H9 (cell line): ENCODE measurements at regions not wholly inside any gene's neighbourhood (a gene's known extent, or its start where the extent isn't known, plus 50 kb on each side); places are given as distances from the start of the nearest gene placed in this dataset.

Source experiments
- DNase-seq: peaks from one replicate; pipeline ENCODE4 v3.0.0-alpha.2; 2017
- H2AFZ ChIP-seq: one replicate; pipeline ENCODE4 v1.6.1; 2013; ENCODE audit warnings: mild to moderate bottlenecking, low read length, control low read depth, moderate library complexity
- H2AK5ac ChIP-seq: 2 replicates; pipeline ENCODE4 v1.6.1; 2013; ENCODE audit warnings: low read length, control low read depth, mixed read lengths; ENCODE audit not compliant: insufficient read length
- H2BK120ac ChIP-seq: one replicate; pipeline ENCODE4 v1.6.1; 2013; ENCODE audit warnings: low read depth, mild to moderate bottlenecking, low read length, control low read depth, inconsistent platforms; ENCODE audit not compliant: poor library complexity, severe bottlenecking
- H2BK12ac ChIP-seq: 2 replicates; pipeline ENCODE4 v1.6.1; 2013; ENCODE audit warnings: low read length, control low read depth, mixed read lengths, low read depth; ENCODE audit not compliant: insufficient read length
- H2BK15ac ChIP-seq: 2 replicates; pipeline ENCODE4 v1.6.1; 2013; ENCODE audit warnings: low read depth, low read length, control low read depth
- H2BK20ac ChIP-seq: one replicate; pipeline ENCODE4 v1.6.1; 2013; ENCODE audit warnings: low read depth, mild to moderate bottlenecking, low read length, control low read depth, inconsistent platforms; ENCODE audit not compliant: poor library complexity, severe bottlenecking
- H2BK5ac ChIP-seq: 2 replicates; pipeline ENCODE4 v1.6.1; 2013; ENCODE audit warnings: low read length, control low read depth, mixed read lengths; ENCODE audit not compliant: insufficient read length
- H3K14ac ChIP-seq: 2 replicates; pipeline ENCODE4 v1.6.1; 2013; ENCODE audit warnings: low read length, control low read depth; ENCODE audit not compliant: insufficient read depth
- H3K18ac ChIP-seq: 2 replicates; pipeline ENCODE4 v1.6.1; 2013; ENCODE audit warnings: low read depth, mild to moderate bottlenecking, mixed read lengths, low read length, control low read depth; ENCODE audit not compliant: insufficient read length
- H3K23ac ChIP-seq: 2 replicates; pipeline ENCODE4 v1.6.1; 2013; ENCODE audit warnings: low read length, control low read depth, mixed read lengths, low read depth; ENCODE audit not compliant: insufficient read length
- H3K23me2 ChIP-seq: 2 replicates; pipeline ENCODE4 v1.6.1; 2013; ENCODE audit warnings: low read depth, mild to moderate bottlenecking, mixed read lengths, low read length, control low read depth; ENCODE audit not compliant: insufficient read length, poor library complexity, severe bottlenecking
- H3K27ac ChIP-seq: 2 replicates; pipeline ENCODE4 v1.5.1; 2013; ENCODE audit warnings: low read length, control low read depth, mixed read lengths, low read depth; ENCODE audit not compliant: insufficient read length
- H3K27me3 ChIP-seq: 2 replicates; pipeline ENCODE4 v1.6.1; 2013; ENCODE audit warnings: low read length, control low read depth, inconsistent platforms; ENCODE audit not compliant: insufficient read depth
- H3K4ac ChIP-seq: 2 replicates; pipeline ENCODE4 v1.6.1; 2013; ENCODE audit warnings: low read depth, mild to moderate bottlenecking, control low read depth, inconsistent platforms, low read length, moderate library complexity
- H3K4me1 ChIP-seq: 2 replicates; pipeline ENCODE4 v1.6.1; 2013; ENCODE audit warnings: low read length, control low read depth, inconsistent platforms; ENCODE audit not compliant: insufficient read depth
- H3K4me2 ChIP-seq: 2 replicates; pipeline ENCODE4 v1.6.1; 2013; ENCODE audit warnings: low read length, control low read depth, mixed read lengths; ENCODE audit not compliant: insufficient read length, insufficient read depth
- H3K56ac ChIP-seq: 2 replicates; pipeline ENCODE4 v1.6.1; 2013; ENCODE audit warnings: low read depth, mild to moderate bottlenecking, mixed read lengths, low read length, control low read depth; ENCODE audit not compliant: insufficient read length
- H3K79me1 ChIP-seq: 2 replicates; pipeline ENCODE4 v1.6.1; 2013; ENCODE audit warnings: low read depth, mild to moderate bottlenecking, moderate library complexity, low read length, control low read depth, inconsistent platforms; ENCODE audit not compliant: insufficient read depth, poor library complexity, severe bottlenecking
- H3K79me2 ChIP-seq: 2 replicates; pipeline ENCODE4 v1.6.1; 2013; ENCODE audit warnings: low read length, control low read depth, inconsistent platforms; ENCODE audit not compliant: insufficient read depth
- H3K9ac ChIP-seq: 2 replicates; pipeline ENCODE4 v1.6.1; 2013; ENCODE audit warnings: low read length, control low read depth, mixed read lengths; ENCODE audit not compliant: insufficient read length; ENCODE audit errors: extremely low read depth
- H3K9me3 ChIP-seq: one replicate; pipeline ENCODE4 v1.6.1; 2013; ENCODE audit warnings: low read depth, low read length, inconsistent platforms; ENCODE audit not compliant: control insufficient read depth
- H3T11ph ChIP-seq: one replicate; pipeline ENCODE4 v1.6.1; 2013; ENCODE audit warnings: mild to moderate bottlenecking, low read length, control low read depth, inconsistent platforms
- H4K20me1 ChIP-seq: one replicate; pipeline ENCODE4 v1.6.1; 2013; ENCODE audit not compliant: control insufficient read depth, insufficient read length, insufficient read depth
- H4K5ac ChIP-seq: 2 replicates; pipeline ENCODE4 v1.6.1; 2013; ENCODE audit warnings: low read depth, mild to moderate bottlenecking, mixed read lengths, low read length, control low read depth; ENCODE audit not compliant: insufficient read length
- H4K8ac ChIP-seq: replicated peaks from 2 replicates; pipeline ENCODE4 v1.6.1; 2013; ENCODE audit warnings: low read length, control low read depth, mixed read lengths, low read depth; ENCODE audit not compliant: insufficient read length
- H4K91ac ChIP-seq: 2 replicates; pipeline ENCODE4 v1.6.1; 2013; ENCODE audit warnings: low read depth, mild to moderate bottlenecking, moderate library complexity, mixed read lengths, low read length, control low read depth; ENCODE audit not compliant: insufficient read length
- H3K27ac Mint-ChIP-seq, 3 experiments: 2 replicates in 2 of 3; 3 replicates in 1 of 3; pipeline ENCODE4 v1.8.0; 2020 to 2021; ENCODE audit warnings: mixed read lengths in 3 of 3, mild to moderate bottlenecking in 1 of 3, moderate library complexity in 1 of 3
- H3K27me3 Mint-ChIP-seq: 2 replicates; pipeline ENCODE4 v1.8.0; 2021; ENCODE audit warnings: low read depth, mild to moderate bottlenecking, moderate library complexity, mixed read lengths
- H3K36me3 Mint-ChIP-seq, 3 experiments: 2 replicates in 2 of 3; 3 replicates in 1 of 3; pipeline ENCODE4 v1.8.0; 2020 to 2021; ENCODE audit warnings: low read depth in 3 of 3, mixed read lengths in 3 of 3; ENCODE audit not compliant: insufficient read depth in 1 of 3
- H3K4me1 Mint-ChIP-seq, 2 experiments: 2 replicates each; pipeline ENCODE4 v1.8.0; 2020; ENCODE audit warnings: mixed read lengths in 2 of 2
- H3K4me3 Mint-ChIP-seq, 2 experiments: 2 replicates in 1 of 2; 3 replicates in 1 of 2; pipeline ENCODE4 v1.8.0; 2020 to 2021; ENCODE audit warnings: mild to moderate bottlenecking in 2 of 2, mixed read lengths in 2 of 2, moderate library complexity in 1 of 2
- H3K9me3 Mint-ChIP-seq, 2 experiments: 2 replicates in 1 of 2; 3 replicates in 1 of 2; pipeline ENCODE4 v1.8.0; 2020; ENCODE audit warnings: mild to moderate bottlenecking in 2 of 2, mixed read lengths in 2 of 2, moderate library complexity in 1 of 2
- CTCF ChIP-seq: fragments of 200-600 bp; sonication (generic); conservative IDR thresholded peaks from 3 replicates; pipeline ENCODE4 v1.8.0; 2021; ENCODE audit warnings: antibody characterized with exemption, mild to moderate bottlenecking
- WGBS: extraction: QIAGEN DNeasy Blood & Tissue Kit; methylation state at CpG from one replicate; pipeline ENCODE4 v1.1.7; 2013; ENCODE audit warnings: missing lambda C conversion rate, low lambda C conversion rate, mixed read lengths; ENCODE audit not compliant: insufficient read length; ENCODE audit errors: extremely low coverage; 5-methylcytosine and 5-hydroxymethylcytosine counted together

GRCh38 chr12:108016022-108016564, 113.0 kb upstream of the WSCD2 start:
- no peak overlapping the region for H3K18ac ChIP-seq
- no peak overlapping the region for H2BK20ac ChIP-seq
- no peaks in the 10 kb centered on the region for H3K9me3 Mint-ChIP-seq
- no peak overlapping the region for H3K4ac ChIP-seq
- H4K20me1 ChIP-seq = no peaks in the 10 kb centered on the region
- H3K9me3 ChIP-seq = no peaks in the 10 kb centered on the region
- peaks cover 2% of the 10 kb centered on the region for H3K23me2 ChIP-seq
- H3K27ac ChIP-seq = no peak overlapping the region
- H3K14ac ChIP-seq = no peak overlapping the region
- no peak overlapping the region for H2BK15ac ChIP-seq
- no peak overlapping the region for H3K9ac ChIP-seq
- no peak overlapping the region for H3K23ac ChIP-seq
- H3K79me2 ChIP-seq = no peaks in the 10 kb centered on the region
- H3K4me1 ChIP-seq = no peaks in the 10 kb centered on the region; the same call in 1 of the 2 replicates
- H4K8ac ChIP-seq = no peak overlapping the region
- H3K56ac ChIP-seq = no peak overlapping the region
- H2BK12ac ChIP-seq = no peak overlapping the region
- no peaks in the 10 kb centered on the region for H3K4me1 Mint-ChIP-seq
- no peak overlapping the region for H3K4me2 ChIP-seq
- H3T11ph ChIP-seq = no peak overlapping the region
- H4K91ac ChIP-seq = no peak overlapping the region
- no CpG with 5 or more reads among the region's 4 CpGs for WGBS
- H4K5ac ChIP-seq = no peak overlapping the region
- no peak overlapping the region for H2AK5ac ChIP-seq
- H3K79me1 ChIP-seq = no peaks in the 10 kb centered on the region
- no peaks in the 10 kb centered on the region for H3K36me3 Mint-ChIP-seq
- DNase-seq = no peak
- no peak overlapping the region for H3K4me3 Mint-ChIP-seq
- TF ChIP-seq CTCF = no peak
- H3K27me3 ChIP-seq = no peaks in the 10 kb centered on the region
- no peak overlapping the region for H2BK5ac ChIP-seq
- H3K27ac Mint-ChIP-seq = no peak overlapping the region
- peaks cover 60% of the 10 kb centered on the region for H3K27me3 Mint-ChIP-seq
- no peak overlapping the region for H2BK120ac ChIP-seq
- H2AFZ ChIP-seq = no peak overlapping the region
